NCI-H748 (cell line): ENCODE measurements at regions not wholly inside any gene's neighbourhood (a gene's known extent, or its start where the extent isn't known, plus 50 kb on each side); places are given as distances from the start of the nearest gene placed in this dataset.

ENCODE experiments used
- DNase-seq: peaks from one replicate; lab custom pipeline; 2025; ENCODE audit not compliant: unreplicated experiment; lab: John Stamatoyannopoulos, UW

- no peak for DNase-seq
Observed at GRCh38 chr16:86965331-86965730, 351.9 kb downstream of the C16orf95 start.

- no peak for DNase-seq
Observed at GRCh38 chr16:86965840-86966550, 351.2 kb downstream of the C16orf95 start.

GRCh38 chr16:86966777-86967176 lies 350.4 kb downstream of the C16orf95 start:
- no peak for DNase-seq

GRCh38 chr16:86968866-86969265 lies 348.3 kb downstream of the C16orf95 start:
- no peak for DNase-seq

GRCh38 chr16:86969716-86970115 lies 347.5 kb downstream of the C16orf95 start:
- no peak for DNase-seq

- no peak for DNase-seq
Observed at GRCh38 chr16:86970279-86970678, 346.9 kb downstream of the C16orf95 start.

GRCh38 chr16:86970726-86971125 lies 346.5 kb downstream of the C16orf95 start:
- DNase-seq = no peak

- no peak for DNase-seq
Observed at GRCh38 chr16:86971251-86971650, 345.9 kb downstream of the C16orf95 start.

- no peak for DNase-seq
Observed at GRCh38 chr16:86974120-86974519, 343.1 kb downstream of the C16orf95 start.

GRCh38 chr16:86975445-86975844 lies 341.7 kb downstream of the C16orf95 start:
- no peak for DNase-seq

GRCh38 chr16:86977076-86977676 lies 340.0 kb downstream of the C16orf95 start:
- no peak for DNase-seq

GRCh38 chr16:86978445-86979030 lies 338.7 kb downstream of the C16orf95 start:
- no peak for DNase-seq

- no peak for DNase-seq
Observed at GRCh38 chr16:86979061-86979460, 338.1 kb downstream of the C16orf95 start.

GRCh38 chr16:86979984-86980553 lies 337.1 kb downstream of the C16orf95 start:
- DNase-seq = no peak

- no peak for DNase-seq
Observed at GRCh38 chr16:86980644-86981043, 336.5 kb downstream of the C16orf95 start.

GRCh38 chr16:86982347-86982596 lies 334.9 kb downstream of the C16orf95 start:
- no peak for DNase-seq

GRCh38 chr16:86982912-86983311 lies 334.3 kb downstream of the C16orf95 start:
- DNase-seq = no peak

- DNase-seq = no peak
Observed at GRCh38 chr16:86983621-86984020, 333.6 kb downstream of the C16orf95 start.

- no peak for DNase-seq
Observed at GRCh38 chr16:86984343-86984742, 332.8 kb downstream of the C16orf95 start.

GRCh38 chr16:86984991-86985647 lies 332.1 kb downstream of the C16orf95 start:
- DNase-seq = no peak

GRCh38 chr16:86985648-86986015 lies 331.6 kb downstream of the C16orf95 start:
- no peak for DNase-seq

GRCh38 chr16:86986136-86986535 lies 331.1 kb downstream of the C16orf95 start:
- no peak for DNase-seq
